ENCODE measurements at regions not wholly inside any gene's neighbourhood (a gene's known extent, or its start where the extent isn't known, plus 50 kb on each side); places are given as distances from the start of the nearest gene placed in this dataset.

GRCh38 chr2:15745350-15745749, 153.7 kb downstream of the DDX1 start:
- Mint-ChIP-seq H3K27ac (ENCODE audit: unreplicated experiment) (no peak overlapping the region), H3K36me3 (ENCODE audit: low read depth) (peaks cover 1% of the 10 kb centered on the region), H3K4me3 (ENCODE audit: unreplicated experiment) (no peak overlapping the region), H3K9me3 (ENCODE audit: low read depth) (peaks cover 7% of the 10 kb centered on the region), H3K27me3 (ENCODE audit: low read depth) (no peaks in the 10 kb centered on the region), H3K4me1 (ENCODE audit: low read depth) (peaks cover 46% of the 10 kb centered on the region)
- TF ChIP-seq CTCF (IDR thresholded peaks at IDR 0.05): no peak
- no peak for DNase-seq (ENCODE audit: low spot score)

GRCh38 chr2:15745907-15746702, 154.4 kb downstream of the DDX1 start:
- no peak overlapping the region for H3K4me3 Mint-ChIP-seq (ENCODE audit: unreplicated experiment)
- H3K27ac Mint-ChIP-seq (ENCODE audit: unreplicated experiment): no peak overlapping the region
- no peak for TF ChIP-seq CTCF (IDR thresholded peaks at IDR 0.05)
- H3K27me3 Mint-ChIP-seq (ENCODE audit: low read depth): no peaks in the 10 kb centered on the region
- H3K4me1 Mint-ChIP-seq (ENCODE audit: low read depth): peaks cover 48% of the 10 kb centered on the region
- peaks cover 1% of the 10 kb centered on the region for H3K36me3 Mint-ChIP-seq (ENCODE audit: low read depth)
- no peak for DNase-seq (ENCODE audit: low spot score)
- peaks cover 7% of the 10 kb centered on the region for H3K9me3 Mint-ChIP-seq (ENCODE audit: low read depth)

- peaks cover 4% of the 10 kb centered on the region for H3K9me3 Mint-ChIP-seq (ENCODE audit: low read depth)
- no peak overlapping the region for H3K4me3 Mint-ChIP-seq (ENCODE audit: unreplicated experiment)
- H3K36me3 Mint-ChIP-seq (ENCODE audit: low read depth): no peaks in the 10 kb centered on the region
- no peak for DNase-seq (ENCODE audit: low spot score)
- peaks cover 48% of the 10 kb centered on the region for H3K4me1 Mint-ChIP-seq (ENCODE audit: low read depth)
- H3K27me3 Mint-ChIP-seq (ENCODE audit: low read depth): peaks cover under 1% of the 10 kb centered on the region
- peak overlapping the region; percentile 20 for H3K27ac Mint-ChIP-seq (ENCODE audit: unreplicated experiment)
- TF ChIP-seq CTCF (IDR thresholded peaks at IDR 0.05): no peak
Observed at GRCh38 chr2:15746703-15747550, 155.3 kb downstream of the DDX1 start.

- no peaks in the 10 kb centered on the region for H3K36me3 Mint-ChIP-seq (ENCODE audit: low read depth)
- peaks cover 48% of the 10 kb centered on the region for H3K4me1 Mint-ChIP-seq (ENCODE audit: low read depth)
- no peak overlapping the region for H3K4me3 Mint-ChIP-seq (ENCODE audit: unreplicated experiment)
- no peak for TF ChIP-seq CTCF (IDR thresholded peaks at IDR 0.05)
- peak overlapping the region; percentile 20 for H3K27ac Mint-ChIP-seq (ENCODE audit: unreplicated experiment)
- no peaks in the 10 kb centered on the region for H3K9me3 Mint-ChIP-seq (ENCODE audit: low read depth)
- DNase-seq (ENCODE audit: low spot score): no peak
- H3K27me3 Mint-ChIP-seq (ENCODE audit: low read depth): peaks cover 3% of the 10 kb centered on the region
Observed at GRCh38 chr2:15747603-15748471, 156.2 kb downstream of the DDX1 start.

Measured in chondrocyte (in vitro differentiated cells).